ENCODE measurements at regions not wholly inside any gene's neighbourhood (a gene's known extent, or its start where the extent isn't known, plus 50 kb on each side); places are given as distances from the start of the nearest gene placed in this dataset.

DNA sequence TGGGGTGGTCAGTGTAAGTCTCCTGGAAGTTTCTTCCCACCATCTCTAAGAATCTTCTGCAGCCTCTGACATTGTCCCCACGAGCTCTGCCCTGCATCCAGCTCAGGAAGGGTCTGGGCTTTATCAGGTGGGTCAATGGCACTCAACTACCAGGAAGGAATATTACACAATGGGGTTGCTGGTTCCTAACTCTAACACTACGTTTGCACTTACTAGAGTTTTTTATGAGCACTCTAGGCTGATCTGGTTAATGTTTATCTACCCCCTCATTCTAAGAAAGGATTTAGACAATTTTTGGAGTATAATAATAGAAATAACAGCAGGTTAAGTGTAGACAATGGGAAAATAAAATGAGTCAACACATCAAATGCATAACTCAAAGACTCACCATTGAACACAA is 411.1 kb upstream of the RGMA start:
- Mint-ChIP-seq H3K36me3 (no peaks in the 10 kb centered on the region), H3K27me3 (peaks cover 4 to 10% of the 10 kb centered on the region in 2 donors), H3K4me1 (no peaks in the 10 kb centered on the region), H3K9me3 (no peaks in the 10 kb centered on the region), H3K4me3 (no peak overlapping the region), H3K27ac (no peak overlapping the region)
- DNase-seq: no peak
- Histone ChIP-seq H3K36me3 (ENCODE audit: control insufficient read depth in 2 of 2, extremely low read depth in 1 of 2, insufficient read depth in 1 of 2, low read length in 1 of 2) (no peaks in the 10 kb centered on the region), H3K4me3 (ENCODE audit: control insufficient read depth in 1 of 2, extremely low read depth in 1 of 2, low read length in 1 of 2) (no peak overlapping the region), H3K4me1 (ENCODE audit: control insufficient read depth in 1 of 2, extremely low read depth in 1 of 2, insufficient read depth in 2 of 2, low read length in 2 of 2) (no peaks in the 10 kb centered on the region), H3K9me3 (no peaks in the 10 kb centered on the region), H3K27me3 (replicated peaks in 1 of 2; ENCODE audit: control insufficient read depth in 2 of 2, extremely low read depth in 1 of 2, insufficient read depth in 2 of 2, low read length in 1 of 2) (no peaks in the 10 kb centered on the region), H3K27ac (ENCODE audit: low read length) (no peak overlapping the region)
- 20% methylated on average over 1 of the region's 2 CpGs for WGBS (ENCODE audit: insufficient coverage)
- POLR2A ChIA-PET: no interaction called here
- ATAC-seq (replicated peaks in 1 of 4): no peak
- CTCF ChIA-PET: no interaction called here

DNA sequence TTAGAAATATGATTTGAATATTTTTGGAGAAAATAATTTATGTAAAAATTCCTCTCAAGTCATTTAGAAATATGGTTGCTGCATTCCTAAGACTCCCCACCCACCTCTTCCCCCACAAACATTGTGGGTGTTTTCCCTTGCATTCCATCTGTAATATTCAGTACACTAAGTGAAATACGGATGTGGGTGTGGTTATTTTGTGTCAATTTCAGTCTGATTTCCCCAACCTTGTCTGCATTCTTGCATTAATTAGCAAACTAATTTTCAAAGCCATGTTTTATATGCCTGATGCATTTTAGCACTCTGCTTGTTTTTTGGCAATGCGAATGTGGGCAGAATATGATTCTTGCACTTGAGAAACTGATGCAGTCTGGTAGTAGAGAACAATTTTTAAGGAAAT is 408.3 kb upstream of the RGMA start:
- no peak overlapping the region for H3K27ac ChIP-seq (ENCODE audit: low read length)
- WGBS (ENCODE audit: insufficient coverage): 78% methylated on average over 1 of the region's 2 CpGs
- no peaks in the 10 kb centered on the region for H3K4me1 ChIP-seq (ENCODE audit: control insufficient read depth in 1 of 2, extremely low read depth in 1 of 2, insufficient read depth in 2 of 2, low read length in 2 of 2)
- ChIA-PET POLR2A (no interaction called here), CTCF (no interaction called here)
- H3K4me3 Mint-ChIP-seq: no peak overlapping the region
- DNase-seq: no peak
- no peaks in the 10 kb centered on the region for H3K27me3 ChIP-seq (replicated peaks in 1 of 2; ENCODE audit: control insufficient read depth in 2 of 2, extremely low read depth in 1 of 2, insufficient read depth in 2 of 2, low read length in 1 of 2)
- H3K4me3 ChIP-seq (ENCODE audit: control insufficient read depth in 1 of 2, extremely low read depth in 1 of 2, low read length in 1 of 2): no peak overlapping the region
- H3K27me3 Mint-ChIP-seq: peaks cover 7 to 10% of the 10 kb centered on the region in 2 donors
- no peaks in the 10 kb centered on the region for H3K36me3 Mint-ChIP-seq
- H3K27ac Mint-ChIP-seq: no peak overlapping the region
- ATAC-seq (replicated peaks in 1 of 4): no peak
- no peaks in the 10 kb centered on the region for H3K4me1 Mint-ChIP-seq
- no peaks in the 10 kb centered on the region for H3K9me3 Mint-ChIP-seq
- H3K36me3 ChIP-seq (ENCODE audit: control insufficient read depth in 2 of 2, extremely low read depth in 1 of 2, insufficient read depth in 1 of 2, low read length in 1 of 2): no peaks in the 10 kb centered on the region
- no peaks in the 10 kb centered on the region for H3K9me3 ChIP-seq

DNA sequence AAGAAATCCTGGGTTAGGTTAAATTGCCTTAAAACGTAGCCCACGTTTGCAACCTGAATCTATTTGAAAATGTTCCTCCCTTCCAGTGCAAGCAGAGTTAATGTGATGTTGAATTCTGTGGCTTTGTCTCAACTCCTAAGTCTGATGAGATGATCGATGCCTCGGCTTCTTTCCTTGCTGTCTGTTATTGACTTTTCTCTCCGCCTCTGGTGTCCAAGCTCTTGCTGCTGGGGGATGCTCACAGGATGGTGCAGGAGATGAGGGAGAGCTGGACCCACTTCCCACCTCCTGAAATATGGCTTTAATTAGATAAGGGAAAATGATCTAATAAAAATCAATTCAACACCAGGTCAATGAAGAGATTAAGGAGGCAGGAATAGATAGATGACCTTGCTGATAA is 407.9 kb upstream of the RGMA start:
- WGBS (ENCODE audit: insufficient coverage): 60% methylated on average over 4 of the region's 5 CpGs
- no peak for ATAC-seq (replicated peaks in 1 of 4)
- Mint-ChIP-seq H3K4me3 (no peak overlapping the region), H3K27me3 (peaks cover 7 to 10% of the 10 kb centered on the region in 2 donors), H3K9me3 (no peaks in the 10 kb centered on the region), H3K27ac (no peak overlapping the region), H3K4me1 (no peaks in the 10 kb centered on the region), H3K36me3 (no peaks in the 10 kb centered on the region)
- Histone ChIP-seq H3K36me3 (ENCODE audit: control insufficient read depth in 2 of 2, extremely low read depth in 1 of 2, insufficient read depth in 1 of 2, low read length in 1 of 2) (no peaks in the 10 kb centered on the region), H3K27ac (ENCODE audit: low read length) (no peak overlapping the region), H3K4me1 (ENCODE audit: control insufficient read depth in 1 of 2, extremely low read depth in 1 of 2, insufficient read depth in 2 of 2, low read length in 2 of 2) (no peaks in the 10 kb centered on the region), H3K27me3 (replicated peaks in 1 of 2; ENCODE audit: control insufficient read depth in 2 of 2, extremely low read depth in 1 of 2, insufficient read depth in 2 of 2, low read length in 1 of 2) (no peaks in the 10 kb centered on the region), H3K9me3 (no peaks in the 10 kb centered on the region), H3K4me3 (ENCODE audit: control insufficient read depth in 1 of 2, extremely low read depth in 1 of 2, low read length in 1 of 2) (no peak overlapping the region)
- CTCF ChIA-PET: no interaction called here
- POLR2A ChIA-PET: no interaction called here
- DNase-seq: no peak

DNA sequence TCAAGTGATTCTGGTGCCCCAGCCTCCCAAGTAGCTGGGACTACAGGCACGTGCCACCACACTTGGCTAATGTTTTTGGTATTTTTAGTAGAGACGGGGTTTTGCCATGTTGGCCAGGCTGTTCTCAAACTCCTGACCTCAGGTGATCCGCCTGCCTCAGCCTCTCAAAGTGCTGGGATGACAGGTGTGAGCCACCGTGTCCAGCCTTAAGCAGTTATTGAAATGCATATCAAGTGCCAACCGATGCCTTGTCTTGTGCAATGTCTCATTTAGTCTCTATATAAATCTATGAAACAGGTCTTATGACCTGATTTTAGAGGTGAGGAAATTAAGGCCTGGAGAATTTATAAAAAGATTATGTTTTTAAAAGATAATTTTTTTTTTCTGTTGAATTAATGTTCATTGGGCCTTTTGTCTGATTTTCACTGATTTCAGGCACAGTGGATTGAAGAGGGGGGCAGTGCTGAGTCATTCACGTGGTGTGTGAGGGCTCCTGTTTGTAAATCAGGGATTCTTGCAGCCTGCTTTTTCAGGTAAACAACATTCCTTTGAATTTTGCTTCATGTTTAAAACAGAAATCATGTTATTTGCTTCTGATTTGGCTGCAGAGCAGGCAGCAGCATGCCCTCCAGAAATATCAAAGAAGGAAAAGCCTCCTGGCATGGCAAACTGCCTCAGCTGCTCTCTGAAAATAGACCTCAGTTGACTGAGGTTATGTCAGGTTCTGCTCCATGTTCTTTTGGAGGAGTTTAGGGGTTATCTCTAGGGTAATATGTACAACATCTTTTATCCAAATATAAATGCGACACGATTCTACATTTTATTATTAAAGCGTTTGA is 407.0 kb upstream of the RGMA start:
- Histone ChIP-seq H3K4me1 (ENCODE audit: control insufficient read depth in 1 of 2, extremely low read depth in 1 of 2, insufficient read depth in 2 of 2, low read length in 2 of 2) (no peaks in the 10 kb centered on the region), H3K27me3 (replicated peaks in 1 of 2; ENCODE audit: control insufficient read depth in 2 of 2, extremely low read depth in 1 of 2, insufficient read depth in 2 of 2, low read length in 1 of 2) (no peaks in the 10 kb centered on the region), H3K27ac (ENCODE audit: low read length) (no peak overlapping the region), H3K9me3 (no peaks in the 10 kb centered on the region), H3K4me3 (ENCODE audit: control insufficient read depth in 1 of 2, extremely low read depth in 1 of 2, low read length in 1 of 2) (no peak overlapping the region), H3K36me3 (ENCODE audit: control insufficient read depth in 2 of 2, extremely low read depth in 1 of 2, insufficient read depth in 1 of 2, low read length in 1 of 2) (no peaks in the 10 kb centered on the region)
- Mint-ChIP-seq H3K27ac (no peak overlapping the region), H3K27me3 (peaks cover 3 to 9% of the 10 kb centered on the region in 2 donors), H3K4me1 (no peaks in the 10 kb centered on the region), H3K36me3 (no peaks in the 10 kb centered on the region), H3K4me3 (no peak overlapping the region), H3K9me3 (no peaks in the 10 kb centered on the region)
- no peak for DNase-seq
- no peak for ATAC-seq (replicated peaks in 1 of 4)
- WGBS (ENCODE audit: insufficient coverage): 77% methylated on average over 5 of the region's 9 CpGs
- ChIA-PET POLR2A (no interaction called here), CTCF (no interaction called here)

DNA sequence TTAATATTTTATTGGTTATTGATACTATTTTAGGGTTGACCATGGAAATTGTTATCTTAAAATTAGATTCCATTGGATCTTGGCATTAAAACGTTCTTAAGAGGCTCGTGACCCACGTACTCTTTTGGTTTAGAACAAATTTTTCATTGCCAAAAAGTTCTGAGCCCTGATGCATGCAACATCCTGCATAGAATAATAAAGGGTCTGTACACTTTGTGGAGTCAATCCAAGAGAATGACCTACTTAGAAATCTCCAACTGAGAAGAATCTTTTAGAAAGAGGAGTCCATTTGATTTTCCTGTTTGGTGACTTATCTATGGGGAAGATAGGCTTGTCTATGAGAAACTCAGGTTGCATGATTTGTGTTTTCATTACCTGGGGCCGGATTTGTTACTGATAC is 404.2 kb upstream of the RGMA start:
- ATAC-seq (replicated peaks in 1 of 4) (no peak), DNase-seq (no peak)
- ChIA-PET CTCF (no interaction called here), POLR2A (no interaction called here)
- no peak overlapping the region for H3K27ac ChIP-seq (ENCODE audit: low read length)
- 38% methylated on average over 1 of the region's 4 CpGs for WGBS (ENCODE audit: insufficient coverage)
- no peaks in the 10 kb centered on the region for H3K4me1 Mint-ChIP-seq
- no peak overlapping the region for H3K4me3 Mint-ChIP-seq
- H3K27ac Mint-ChIP-seq: no peak overlapping the region
- no peak overlapping the region for H3K4me3 ChIP-seq (ENCODE audit: control insufficient read depth in 1 of 2, extremely low read depth in 1 of 2, low read length in 1 of 2)
- peaks cover 3 to 12% of the 10 kb centered on the region in 2 donors for H3K27me3 Mint-ChIP-seq
- no peaks in the 10 kb centered on the region for H3K4me1 ChIP-seq (ENCODE audit: control insufficient read depth in 1 of 2, extremely low read depth in 1 of 2, insufficient read depth in 2 of 2, low read length in 2 of 2)
- no peaks in the 10 kb centered on the region for H3K27me3 ChIP-seq (replicated peaks in 1 of 2; ENCODE audit: control insufficient read depth in 2 of 2, extremely low read depth in 1 of 2, insufficient read depth in 2 of 2, low read length in 1 of 2)
- H3K9me3 Mint-ChIP-seq: no peaks in the 10 kb centered on the region
- no peaks in the 10 kb centered on the region for H3K36me3 Mint-ChIP-seq
- H3K9me3 ChIP-seq: no peaks in the 10 kb centered on the region
- H3K36me3 ChIP-seq (ENCODE audit: control insufficient read depth in 2 of 2, extremely low read depth in 1 of 2, insufficient read depth in 1 of 2, low read length in 1 of 2): no peaks in the 10 kb centered on the region

DNA sequence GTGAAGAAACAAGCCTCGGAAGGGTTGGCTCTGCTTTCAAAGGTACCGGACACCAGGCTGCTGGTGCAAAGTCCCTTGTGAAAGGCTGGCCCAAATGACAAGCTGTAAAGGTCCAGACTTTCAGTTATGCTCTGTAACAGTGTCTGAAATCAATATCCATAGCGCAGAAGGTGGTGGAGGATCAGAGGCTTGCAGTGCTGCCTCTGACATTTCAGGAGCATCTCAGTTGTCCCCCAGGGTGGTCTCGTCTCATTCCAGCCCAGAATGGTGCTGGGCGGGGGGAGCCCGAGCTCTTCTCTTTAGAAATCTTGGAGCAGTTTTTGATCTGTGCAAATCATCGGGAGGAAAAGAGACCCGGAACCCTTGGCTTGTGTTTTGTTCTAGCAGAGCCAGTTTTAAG is 402.3 kb upstream of the RGMA start:
- no peaks in the 10 kb centered on the region for H3K9me3 Mint-ChIP-seq
- Histone ChIP-seq H3K27ac (ENCODE audit: low read length) (no peak overlapping the region), H3K36me3 (ENCODE audit: control insufficient read depth in 2 of 2, extremely low read depth in 1 of 2, insufficient read depth in 1 of 2, low read length in 1 of 2) (no peaks in the 10 kb centered on the region), H3K4me1 (ENCODE audit: control insufficient read depth in 1 of 2, extremely low read depth in 1 of 2, insufficient read depth in 2 of 2, low read length in 2 of 2) (no peaks in the 10 kb centered on the region), H3K27me3 (replicated peaks in 1 of 2; ENCODE audit: control insufficient read depth in 2 of 2, extremely low read depth in 1 of 2, insufficient read depth in 2 of 2, low read length in 1 of 2) (no peaks in the 10 kb centered on the region), H3K4me3 (ENCODE audit: control insufficient read depth in 1 of 2, extremely low read depth in 1 of 2, low read length in 1 of 2) (no peak overlapping the region), H3K9me3 (no peaks in the 10 kb centered on the region)
- no peak for ATAC-seq (replicated peaks in 1 of 4)
- ChIA-PET CTCF (no interaction called here), POLR2A (no interaction called here)
- H3K4me1 Mint-ChIP-seq: no peaks in the 10 kb centered on the region
- no peaks in the 10 kb centered on the region for H3K36me3 Mint-ChIP-seq
- no peak for DNase-seq
- no peak overlapping the region for H3K27ac Mint-ChIP-seq
- H3K4me3 Mint-ChIP-seq: no peak overlapping the region
- H3K27me3 Mint-ChIP-seq: peaks cover 3 to 6% of the 10 kb centered on the region in 2 donors
- 92% methylated on average over 5 of the region's 8 CpGs for WGBS (ENCODE audit: insufficient coverage)

DNA sequence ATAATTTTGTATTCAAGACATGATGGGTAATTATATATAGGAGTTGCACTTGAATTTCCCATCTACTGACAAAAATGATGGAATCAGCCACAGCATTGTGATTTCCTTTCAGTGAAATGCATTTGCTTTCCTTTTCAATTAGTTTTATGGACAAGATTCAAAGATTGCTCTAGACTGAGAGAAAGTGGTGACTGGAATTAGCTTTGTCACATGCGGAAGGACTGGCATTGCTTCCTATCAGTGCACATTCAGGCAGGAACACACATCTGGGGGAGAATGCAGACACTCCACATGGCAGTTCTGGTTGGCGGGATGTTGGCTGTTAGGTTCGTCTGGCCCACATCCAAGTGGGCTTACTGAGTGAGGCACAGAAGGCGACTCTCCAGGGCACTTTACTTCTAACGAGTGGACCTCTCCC is 399.3 kb upstream of the RGMA start:
- Mint-ChIP-seq H3K27ac (no peak overlapping the region), H3K4me1 (no peaks in the 10 kb centered on the region), H3K4me3 (no peak overlapping the region), H3K36me3 (no peaks in the 10 kb centered on the region), H3K9me3 (peaks cover 0 to 4% (median 0%) of the 10 kb centered on the region in 3 donors), H3K27me3 (peaks cover 4 to 9% of the 10 kb centered on the region in 2 donors)
- 74% methylated on average over 3 of the region's 5 CpGs for WGBS (ENCODE audit: insufficient coverage)
- Histone ChIP-seq H3K4me3 (ENCODE audit: control insufficient read depth in 1 of 2, extremely low read depth in 1 of 2, low read length in 1 of 2) (no peak overlapping the region), H3K9me3 (no peaks in the 10 kb centered on the region), H3K27ac (ENCODE audit: low read length) (no peak overlapping the region), H3K27me3 (replicated peaks in 1 of 2; ENCODE audit: control insufficient read depth in 2 of 2, extremely low read depth in 1 of 2, insufficient read depth in 2 of 2, low read length in 1 of 2) (peaks cover 0 to 2% of the 10 kb centered on the region in 2 experiments), H3K4me1 (ENCODE audit: control insufficient read depth in 1 of 2, extremely low read depth in 1 of 2, insufficient read depth in 2 of 2, low read length in 2 of 2) (no peaks in the 10 kb centered on the region), H3K36me3 (ENCODE audit: control insufficient read depth in 2 of 2, extremely low read depth in 1 of 2, insufficient read depth in 1 of 2, low read length in 1 of 2) (no peaks in the 10 kb centered on the region)
- POLR2A ChIA-PET: no interaction called here
- CTCF ChIA-PET: no interaction called here
- ATAC-seq (replicated peaks in 1 of 4) (no peak), DNase-seq (no peak)

All from T-cell (primary cell).